WTC11 (cell line): ENCODE measurements at regions not wholly inside any gene's neighbourhood (a gene's known extent, or its start where the extent isn't known, plus 50 kb on each side); places are given as distances from the start of the nearest gene placed in this dataset.

ENCODE experiments used
- ATAC-seq: fragments of 200-7000 bp; cut with Tn5 transposase; 2 replicates; pipeline ENCODE4 v1.10.0; 2021; ENCODE audit warnings: mild to moderate bottlenecking, moderate library complexity
- CTCF ChIA-PET: fragments of 300-600 bp; sonication (Branson Sonifier 250); formaldehyde crosslinking; loops from one replicate; lab custom pipeline; 2021; ENCODE audit warnings: antibody characterized with exemption; lab: Charles Lee
- POLR2A ChIA-PET: fragments of 350-600 bp; sonication (Branson Sonifier 250); formaldehyde crosslinking; loops from one replicate; lab custom pipeline; 2021; ENCODE audit warnings: antibody characterized with exemption; lab: Charles Lee
- DNase-seq: peaks from one replicate; pipeline ENCODE4 v3.0.0; 2021; ENCODE audit warnings: low spot score
- H3K27ac Mint-ChIP-seq: 2 replicates; pipeline ENCODE4 v1.8.0; 2021; ENCODE audit warnings: mixed read lengths
- H3K27me3 Mint-ChIP-seq: 2 replicates; pipeline ENCODE4 v1.8.0; 2021; ENCODE audit warnings: low read depth, mild to moderate bottlenecking, moderate library complexity, mixed read lengths
- H3K36me3 Mint-ChIP-seq: 2 replicates; pipeline ENCODE4 v1.8.0; 2021; ENCODE audit warnings: mixed read lengths
- H3K4me1 Mint-ChIP-seq: 2 replicates; pipeline ENCODE4 v1.8.0; 2022; ENCODE audit warnings: mixed read lengths
- H3K4me3 Mint-ChIP-seq: 2 replicates; pipeline ENCODE4 v1.8.0; 2021; ENCODE audit warnings: mild to moderate bottlenecking, moderate library complexity, mixed read lengths
- H3K9me3 Mint-ChIP-seq: 2 replicates; pipeline ENCODE4 v1.8.0; 2021; ENCODE audit warnings: mixed read lengths
- CREM ChIP-seq: sonication (generic); formaldehyde crosslinking; IDR thresholded peaks from 2 replicates; pipeline ENCODE4 v1.8.1; 2022; ENCODE audit warnings: mild to moderate bottlenecking, missing genetic modification reagents, moderate library complexity
- ETV6 ChIP-seq: sonication (generic); formaldehyde crosslinking; IDR thresholded peaks from 2 replicates; pipeline ENCODE4 v1.8.1; 2022; ENCODE audit warnings: mild to moderate bottlenecking, missing genetic modification reagents
- FOXJ3 ChIP-seq: sonication (generic); formaldehyde crosslinking; IDR thresholded peaks from 2 replicates; pipeline ENCODE4 v1.9.0; 2021; ENCODE audit warnings: missing genetic modification reagents, mild to moderate bottlenecking, borderline replicate concordance
- JAZF1 ChIP-seq: fragments of 250-450 bp; sonication (Bioruptor Pico); IDR thresholded peaks from 2 replicates; pipeline ENCODE4 v1.9.0; 2021; ENCODE audit warnings: moderate library complexity, mild to moderate bottlenecking, inconsistent platforms
- NR1H2 ChIP-seq: sonication (generic); formaldehyde crosslinking; IDR thresholded peaks from 2 replicates; pipeline ENCODE4 v1.9.0; 2021; ENCODE audit warnings: mild to moderate bottlenecking, moderate library complexity, missing genetic modification reagents
- PRRX2 ChIP-seq: fragments of 250-450 bp; sonication (Bioruptor Pico); IDR thresholded peaks from 2 replicates; pipeline ENCODE4 v1.8.0; 2021; ENCODE audit warnings: mild to moderate bottlenecking
- RORB ChIP-seq: fragments of 250-450 bp; sonication (Bioruptor Pico); IDR thresholded peaks from 2 replicates; pipeline ENCODE4 v1.9.0; 2021; ENCODE audit warnings: mild to moderate bottlenecking
- TCF7 ChIP-seq: sonication (generic); formaldehyde crosslinking; IDR thresholded peaks from 2 replicates; pipeline ENCODE4 v1.8.0; 2022; ENCODE audit warnings: mild to moderate bottlenecking, low read depth, missing genetic modification reagents, moderate library complexity
- ZNF232 ChIP-seq: sonication (generic); formaldehyde crosslinking; IDR thresholded peaks from 2 replicates; pipeline ENCODE4 v1.8.0; 2022; ENCODE audit warnings: mild to moderate bottlenecking, missing genetic modification reagents
- TF ChIP-seq, protein P1 (sequence below): sonication (generic); formaldehyde crosslinking; IDR thresholded peaks from 2 replicates; pipeline ENCODE4 v1.8.1; 2022; ENCODE audit warnings: missing genetic modification reagents, borderline replicate concordance
- TF ChIP-seq, protein P2 (sequence below): fragments of 250-450 bp; sonication (Bioruptor Pico); IDR thresholded peaks from 2 replicates; pipeline ENCODE4 v1.9.0; 2021; ENCODE audit warnings: moderate library complexity, mild to moderate bottlenecking, inconsistent platforms, borderline replicate concordance
- TF ChIP-seq, protein P3 (sequence below): sonication (generic); formaldehyde crosslinking; IDR thresholded peaks from 2 replicates; pipeline ENCODE4 v1.8.1; 2022; ENCODE audit warnings: mild to moderate bottlenecking, moderate library complexity, missing genetic modification reagents
- TF ChIP-seq, protein P4 (sequence below): sonication (generic); formaldehyde crosslinking; IDR thresholded peaks from 2 replicates; pipeline ENCODE4 v1.8.0; 2022; ENCODE audit warnings: mild to moderate bottlenecking, missing genetic modification reagents
- TF ChIP-seq, protein P5 (sequence below): sonication (generic); formaldehyde crosslinking; IDR thresholded peaks from 2 replicates; pipeline ENCODE4 v1.8.1; 2023; ENCODE audit warnings: mild to moderate bottlenecking, missing genetic modification reagents, borderline replicate concordance

DNA sequence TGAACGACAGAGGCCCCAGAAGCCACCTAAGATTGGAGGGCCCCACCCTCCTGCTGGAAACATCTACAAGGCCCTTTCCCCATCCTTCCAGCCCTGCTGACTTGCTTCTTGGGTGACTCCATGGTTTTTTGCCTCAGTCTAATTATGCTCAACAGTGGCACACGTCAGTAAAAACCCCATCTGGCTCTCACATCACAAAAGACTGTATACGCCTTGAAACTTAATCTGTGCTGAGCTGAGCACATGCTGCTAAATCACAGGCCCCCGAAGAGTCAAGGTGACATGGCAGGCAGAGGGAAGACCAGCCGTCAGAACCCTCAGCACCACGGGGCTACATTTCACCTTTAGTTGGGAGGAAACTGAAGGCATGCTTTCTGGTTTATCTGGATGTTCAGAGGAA lies 323.1 kb downstream of the CDH26 start (continued):
- TF ChIP-seq ZNF232 (CRISPR knock-in tag): no peak

DNA sequence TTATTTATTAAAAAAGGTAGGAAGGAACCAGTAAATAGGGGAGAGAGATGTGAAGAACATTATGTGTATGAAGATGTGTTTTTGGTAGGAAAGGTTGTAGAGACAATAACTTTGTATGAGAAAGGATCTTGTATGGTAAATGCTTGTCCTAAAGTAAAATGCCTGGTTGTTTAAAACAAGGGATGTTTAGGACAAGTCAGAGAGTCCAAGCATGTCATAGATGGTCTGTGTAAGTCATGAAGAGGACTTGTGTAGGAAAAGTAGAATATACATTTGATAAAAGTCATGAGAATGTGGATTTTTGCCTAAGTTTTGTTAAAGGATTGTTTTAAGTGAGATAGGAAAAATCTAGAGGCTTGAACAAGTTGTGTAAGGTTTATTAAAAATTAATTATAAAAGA lies 325.1 kb downstream of the CDH26 start:
- TF ChIP-seq FOXJ3 (CRISPR knock-in tag): no peak
- TF ChIP-seq, protein P1, sequence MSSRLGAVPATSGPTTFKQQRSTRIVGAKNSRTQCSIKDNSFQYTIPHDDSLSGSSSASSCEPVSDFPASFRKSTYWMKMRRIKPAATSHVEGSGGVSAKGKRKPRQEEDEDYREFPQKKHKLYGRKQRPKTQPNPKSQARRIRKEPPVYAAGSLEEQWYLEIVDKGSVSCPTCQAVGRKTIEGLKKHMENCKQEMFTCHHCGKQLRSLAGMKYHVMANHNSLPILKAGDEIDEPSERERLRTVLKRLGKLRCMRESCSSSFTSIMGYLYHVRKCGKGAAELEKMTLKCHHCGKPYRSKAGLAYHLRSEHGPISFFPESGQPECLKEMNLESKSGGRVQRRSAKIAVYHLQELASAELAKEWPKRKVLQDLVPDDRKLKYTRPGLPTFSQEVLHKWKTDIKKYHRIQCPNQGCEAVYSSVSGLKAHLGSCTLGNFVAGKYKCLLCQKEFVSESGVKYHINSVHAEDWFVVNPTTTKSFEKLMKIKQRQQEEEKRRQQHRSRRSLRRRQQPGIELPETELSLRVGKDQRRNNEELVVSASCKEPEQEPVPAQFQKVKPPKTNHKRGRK: no peak
- TF ChIP-seq, protein P2, sequence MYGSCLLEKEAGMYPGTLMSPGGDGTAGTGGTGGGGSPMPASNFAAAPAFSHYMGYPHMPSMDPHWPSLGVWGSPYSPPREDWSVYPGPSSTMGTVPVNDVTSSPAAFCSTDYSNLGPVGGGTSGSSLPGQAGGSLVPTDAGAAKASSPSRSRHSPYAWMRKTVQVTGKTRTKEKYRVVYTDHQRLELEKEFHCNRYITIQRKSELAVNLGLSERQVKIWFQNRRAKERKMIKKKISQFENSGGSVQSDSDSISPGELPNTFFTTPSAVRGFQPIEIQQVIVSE: no peak
- no peak for TF ChIP-seq RORB
- TF ChIP-seq, all 79 proteins: peak for 0
- CTCF ChIA-PET: no interaction called here
- DNase-seq: no peak
- Mint-ChIP-seq H3K4me1 (no peaks in the 10 kb centered on the region), H3K36me3 (peaks cover 60% of the 10 kb centered on the region), H3K4me3 (no peak overlapping the region), H3K9me3 (peaks cover 76% of the 10 kb centered on the region), H3K27ac (no peak overlapping the region), H3K27me3 (peaks cover 38% of the 10 kb centered on the region)
- ATAC-seq: no peak
- POLR2A ChIA-PET: no interaction called here

DNA sequence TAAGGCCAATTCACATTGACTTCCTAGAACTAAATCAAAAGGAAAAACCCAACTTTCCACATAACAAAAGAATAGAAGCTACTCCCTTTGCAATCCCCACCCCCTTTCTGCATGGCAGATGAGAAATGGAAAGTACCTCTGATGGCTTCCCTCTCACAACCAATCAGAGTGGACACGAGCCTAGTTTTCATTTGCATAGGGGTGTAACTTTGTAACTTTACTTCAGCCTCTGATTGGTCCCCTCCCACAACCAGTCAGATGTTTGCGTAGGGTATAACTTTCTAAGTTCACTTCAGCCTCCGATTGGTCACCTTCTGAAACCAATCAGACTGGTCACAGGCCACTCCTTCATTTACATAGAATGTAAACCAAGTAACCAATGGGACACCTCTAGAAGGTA lies 328.5 kb downstream of the CDH26 start:
- peaks cover 84% of the 10 kb centered on the region for H3K9me3 Mint-ChIP-seq

DNA sequence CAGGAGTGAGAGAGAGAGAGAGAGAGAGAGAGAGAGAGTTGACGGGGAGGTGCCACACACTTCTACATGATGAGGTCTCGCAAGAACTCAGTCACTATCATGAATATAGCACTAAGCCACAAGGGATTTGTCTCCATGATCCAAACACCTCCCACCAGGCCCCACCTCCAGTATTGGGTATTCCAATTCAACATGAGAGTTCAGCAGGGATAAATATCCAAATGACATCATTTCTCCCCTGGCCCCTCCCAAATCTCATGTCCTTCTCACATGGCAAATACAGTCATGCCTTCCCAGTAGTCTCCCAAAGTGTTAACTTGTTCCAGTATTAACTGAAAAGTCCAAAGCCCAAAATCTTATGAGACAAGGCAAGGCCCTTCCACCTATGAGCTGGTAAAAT lies 330.7 kb downstream of the CDH26 start:
- ChIA-PET POLR2A (no interaction called here), CTCF (no interaction called here)
- no peak overlapping the region for H3K4me3 Mint-ChIP-seq
- peaks cover 55% of the 10 kb centered on the region for H3K36me3 Mint-ChIP-seq
- no peak for TF ChIP-seq CREM
- H3K4me1 Mint-ChIP-seq: no peaks in the 10 kb centered on the region
- H3K27ac Mint-ChIP-seq: no peak overlapping the region
- H3K27me3 Mint-ChIP-seq: peaks cover 54% of the 10 kb centered on the region
- DNase-seq: no peak
- H3K9me3 Mint-ChIP-seq: peaks cover 81% of the 10 kb centered on the region
- no peak for ATAC-seq

More for the DNA sequence above, 328.5 kb downstream of the CDH26 start:
- POLR2A ChIA-PET: no interaction called here
- Mint-ChIP-seq H3K27ac (no peak overlapping the region), H3K27me3 (peaks cover 50% of the 10 kb centered on the region), H3K4me1 (no peaks in the 10 kb centered on the region), H3K36me3 (peaks cover 64% of the 10 kb centered on the region), H3K4me3 (no peak overlapping the region)
- TF ChIP-seq PRRX2 (CRISPR knock-in tag) (no peak), NR1H2 (CRISPR knock-in tag) (no peak), JAZF1 (no peak), TCF7 (no peak), CREM (no peak), ETV6 (CRISPR knock-in tag) (no peak)
- TF ChIP-seq, protein P3, sequence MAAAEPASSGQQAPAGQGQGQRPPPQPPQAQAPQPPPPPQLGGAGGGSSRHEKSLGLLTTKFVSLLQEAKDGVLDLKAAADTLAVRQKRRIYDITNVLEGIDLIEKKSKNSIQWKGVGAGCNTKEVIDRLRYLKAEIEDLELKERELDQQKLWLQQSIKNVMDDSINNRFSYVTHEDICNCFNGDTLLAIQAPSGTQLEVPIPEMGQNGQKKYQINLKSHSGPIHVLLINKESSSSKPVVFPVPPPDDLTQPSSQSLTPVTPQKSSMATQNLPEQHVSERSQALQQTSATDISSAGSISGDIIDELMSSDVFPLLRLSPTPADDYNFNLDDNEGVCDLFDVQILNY (CRISPR knock-in tag): no peak
- TF ChIP-seq, protein P4, sequence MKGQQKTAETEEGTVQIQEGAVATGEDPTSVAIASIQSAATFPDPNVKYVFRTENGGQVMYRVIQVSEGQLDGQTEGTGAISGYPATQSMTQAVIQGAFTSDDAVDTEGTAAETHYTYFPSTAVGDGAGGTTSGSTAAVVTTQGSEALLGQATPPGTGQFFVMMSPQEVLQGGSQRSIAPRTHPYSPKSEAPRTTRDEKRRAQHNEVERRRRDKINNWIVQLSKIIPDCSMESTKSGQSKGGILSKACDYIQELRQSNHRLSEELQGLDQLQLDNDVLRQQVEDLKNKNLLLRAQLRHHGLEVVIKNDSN (CRISPR knock-in tag): no peak
- TF ChIP-seq, protein P5, sequence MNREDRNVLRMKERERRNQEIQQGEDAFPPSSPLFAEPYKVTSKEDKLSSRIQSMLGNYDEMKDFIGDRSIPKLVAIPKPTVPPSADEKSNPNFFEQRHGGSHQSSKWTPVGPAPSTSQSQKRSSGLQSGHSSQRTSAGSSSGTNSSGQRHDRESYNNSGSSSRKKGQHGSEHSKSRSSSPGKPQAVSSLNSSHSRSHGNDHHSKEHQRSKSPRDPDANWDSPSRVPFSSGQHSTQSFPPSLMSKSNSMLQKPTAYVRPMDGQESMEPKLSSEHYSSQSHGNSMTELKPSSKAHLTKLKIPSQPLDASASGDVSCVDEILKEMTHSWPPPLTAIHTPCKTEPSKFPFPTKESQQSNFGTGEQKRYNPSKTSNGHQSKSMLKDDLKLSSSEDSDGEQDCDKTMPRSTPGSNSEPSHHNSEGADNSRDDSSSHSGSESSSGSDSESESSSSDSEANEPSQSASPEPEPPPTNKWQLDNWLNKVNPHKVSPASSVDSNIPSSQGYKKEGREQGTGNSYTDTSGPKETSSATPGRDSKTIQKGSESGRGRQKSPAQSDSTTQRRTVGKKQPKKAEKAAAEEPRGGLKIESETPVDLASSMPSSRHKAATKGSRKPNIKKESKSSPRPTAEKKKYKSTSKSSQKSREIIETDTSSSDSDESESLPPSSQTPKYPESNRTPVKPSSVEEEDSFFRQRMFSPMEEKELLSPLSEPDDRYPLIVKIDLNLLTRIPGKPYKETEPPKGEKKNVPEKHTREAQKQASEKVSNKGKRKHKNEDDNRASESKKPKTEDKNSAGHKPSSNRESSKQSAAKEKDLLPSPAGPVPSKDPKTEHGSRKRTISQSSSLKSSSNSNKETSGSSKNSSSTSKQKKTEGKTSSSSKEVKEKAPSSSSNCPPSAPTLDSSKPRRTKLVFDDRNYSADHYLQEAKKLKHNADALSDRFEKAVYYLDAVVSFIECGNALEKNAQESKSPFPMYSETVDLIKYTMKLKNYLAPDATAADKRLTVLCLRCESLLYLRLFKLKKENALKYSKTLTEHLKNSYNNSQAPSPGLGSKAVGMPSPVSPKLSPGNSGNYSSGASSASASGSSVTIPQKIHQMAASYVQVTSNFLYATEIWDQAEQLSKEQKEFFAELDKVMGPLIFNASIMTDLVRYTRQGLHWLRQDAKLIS: no peak
- CTCF ChIA-PET: interaction anchor here (0.6 kb wide), 1 partner anchor 26 kb away, joined by 4 read pairs; no protein-coding TSS in a partner anchor
- DNase-seq: no peak
- no peak for ATAC-seq
